Type B pancreatic cell (in vitro differentiated cells): ENCODE measurements at regions not wholly inside any gene's neighbourhood (a gene's known extent, or its start where the extent isn't known, plus 50 kb on each side); places are given as distances from the start of the nearest gene placed in this dataset.
A peak's percentile ranks its signal among the peaks of the same experiment; 100 is the strongest.

ENCODE experiments used
- DNase-seq: peaks from one replicate; pipeline ENCODE4 v3.0.0; 2021; ENCODE audit warnings: mixed read lengths; ENCODE audit not compliant: unreplicated experiment; ENCODE audit errors: extremely low spot score
- H3K27ac Mint-ChIP-seq: 2 replicates; pipeline ENCODE4 v1.8.0; 2021; ENCODE audit warnings: mild to moderate bottlenecking, mixed read lengths
- H3K27me3 Mint-ChIP-seq: 2 replicates; pipeline ENCODE4 v1.8.0; 2021; ENCODE audit warnings: mixed read lengths
- H3K36me3 Mint-ChIP-seq: 2 replicates; pipeline ENCODE4 v1.8.0; 2021; ENCODE audit warnings: mixed read lengths
- H3K4me1 Mint-ChIP-seq: one replicate; pipeline ENCODE4 v1.8.0; 2021; ENCODE audit warnings: mixed read lengths; ENCODE audit not compliant: unreplicated experiment
- H3K4me3 Mint-ChIP-seq: 2 replicates; pipeline ENCODE4 v1.8.0; 2021; ENCODE audit warnings: mild to moderate bottlenecking, mixed read lengths
- H3K9me3 Mint-ChIP-seq: 2 replicates; pipeline ENCODE4 v1.8.0; 2021; ENCODE audit warnings: mixed read lengths
- CTCF ChIP-seq: fragments of 200-600 bp; sonication (generic); conservative IDR thresholded peaks from 2 replicates; pipeline ENCODE4 v1.5.0; 2021; ENCODE audit warnings: antibody characterized with exemption, mild to moderate bottlenecking

- Mint-ChIP-seq H3K36me3 (no peaks in the 10 kb centered on the region), H3K27ac (no peak overlapping the region), H3K27me3 (peaks cover 7% of the 10 kb centered on the region), H3K4me1 (peaks cover 8% of the 10 kb centered on the region), H3K9me3 (peaks cover 7% of the 10 kb centered on the region), H3K4me3 (no peak overlapping the region)
- no peak for TF ChIP-seq CTCF
- no peak for DNase-seq
Measured at GRCh38 chr11:64428693-64429092, 69.7 kb downstream of the RPS6KA4 start.

- Mint-ChIP-seq H3K4me3 (no peak overlapping the region), H3K27me3 (peaks cover 4% of the 10 kb centered on the region), H3K27ac (no peak overlapping the region), H3K9me3 (peaks cover 7% of the 10 kb centered on the region), H3K36me3 (no peaks in the 10 kb centered on the region), H3K4me1 (peaks cover 8% of the 10 kb centered on the region)
- DNase-seq: no peak
- no peak for TF ChIP-seq CTCF
Measured at GRCh38 chr11:64429970-64430369, 71.0 kb downstream of the RPS6KA4 start.

DNA sequence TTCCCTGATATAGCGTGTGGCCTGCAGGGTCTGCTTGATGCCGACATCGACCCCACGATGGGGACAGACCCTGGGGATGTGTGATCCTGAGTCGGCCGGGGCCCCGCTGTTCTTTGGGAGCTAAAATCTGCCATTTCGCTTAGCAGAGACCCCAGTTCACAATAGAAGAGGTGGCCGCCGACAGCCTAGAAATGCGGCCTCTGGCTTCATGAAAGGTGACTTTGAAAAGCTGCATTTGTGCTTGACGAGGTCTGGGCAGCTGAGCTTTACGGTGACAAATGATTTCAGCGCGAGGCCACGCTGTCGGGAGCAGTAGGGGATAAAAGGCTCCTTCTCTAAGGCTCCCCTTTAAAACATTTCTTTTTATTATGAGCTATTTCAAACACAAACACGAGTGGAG, 71.7 kb downstream of the RPS6KA4 start:
- DNase-seq: no peak
- Mint-ChIP-seq H3K4me1 (peaks cover 8% of the 10 kb centered on the region), H3K9me3 (peaks cover 7% of the 10 kb centered on the region), H3K36me3 (no peaks in the 10 kb centered on the region), H3K4me3 (no peak overlapping the region), H3K27ac (peak overlapping the region; percentile 70), H3K27me3 (peaks cover 4% of the 10 kb centered on the region)
- no peak for TF ChIP-seq CTCF

DNA sequence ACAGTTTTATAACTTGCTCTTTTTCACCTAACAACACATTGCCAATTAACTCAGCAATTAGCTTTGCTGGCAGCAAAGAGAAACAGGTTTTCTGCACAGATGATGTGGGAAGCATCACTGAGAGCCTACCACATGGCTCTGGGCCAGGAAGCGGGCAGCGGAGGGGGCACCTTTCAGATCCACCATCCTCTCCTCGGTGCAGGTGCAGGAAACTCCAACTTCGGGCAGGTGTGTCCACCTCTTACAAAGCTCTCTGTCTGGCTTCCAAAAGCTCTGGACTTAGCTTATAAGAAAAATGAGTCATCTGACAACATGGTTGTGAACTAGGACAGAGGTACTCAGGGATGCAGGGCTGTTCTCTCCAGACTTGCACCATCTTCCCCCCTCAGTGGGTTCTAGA, 77.0 kb downstream of the RPS6KA4 start:
- H3K36me3 Mint-ChIP-seq: no peaks in the 10 kb centered on the region
- peaks cover 16% of the 10 kb centered on the region for H3K4me1 Mint-ChIP-seq
- no peak for TF ChIP-seq CTCF
- H3K9me3 Mint-ChIP-seq: peaks cover 7% of the 10 kb centered on the region
- no peaks in the 10 kb centered on the region for H3K27me3 Mint-ChIP-seq
- H3K4me3 Mint-ChIP-seq: no peak overlapping the region
- peak overlapping the region; percentile 23 for H3K27ac Mint-ChIP-seq
- no peak for DNase-seq

DNA sequence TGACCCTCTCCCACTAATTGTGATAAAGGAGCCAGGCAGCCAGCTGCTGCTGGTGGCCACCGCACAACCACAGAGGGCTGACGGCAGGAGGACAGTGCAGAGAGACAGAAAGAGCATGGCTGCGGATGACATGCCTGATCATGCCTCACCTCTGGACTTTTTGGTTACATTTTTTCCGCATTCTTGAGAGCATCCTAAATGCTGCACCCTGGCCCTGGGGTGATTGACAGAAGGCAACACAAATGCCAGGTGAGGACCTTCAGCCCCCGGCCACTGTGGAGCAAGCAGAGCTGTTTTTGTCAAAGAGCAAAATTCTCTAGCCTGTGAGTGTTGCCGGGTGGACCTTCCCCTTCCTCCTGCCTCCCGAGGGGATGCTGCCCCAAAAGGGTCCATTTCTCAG, 78.5 kb downstream of the RPS6KA4 start:
- TF ChIP-seq CTCF: no peak
- peaks cover 3% of the 10 kb centered on the region for H3K27me3 Mint-ChIP-seq
- H3K27ac Mint-ChIP-seq: peak overlapping the region; percentile 92
- H3K4me3 Mint-ChIP-seq: peak overlapping the region; percentile 10
- DNase-seq: no peak
- no peaks in the 10 kb centered on the region for H3K36me3 Mint-ChIP-seq
- no peaks in the 10 kb centered on the region for H3K9me3 Mint-ChIP-seq
- peaks cover 14% of the 10 kb centered on the region for H3K4me1 Mint-ChIP-seq
